ACC112 (cell line): ENCODE measurements at regions not wholly inside any gene's neighbourhood (a gene's known extent, or its start where the extent isn't known, plus 50 kb on each side); places are given as distances from the start of the nearest gene placed in this dataset.

ENCODE experiments used
- H2AFZ ChIP-seq: fragments of 200-600 bp; sonication (generic); one replicate; pipeline ENCODE4 v1.6.0; 2017; ENCODE audit warnings: antibody characterized with exemption, low read length; ENCODE audit not compliant: unreplicated experiment
- H3K27ac ChIP-seq: fragments of 200-600 bp; sonication (generic); 2 replicates; pipeline ENCODE4 v1.5.1; 2014; ENCODE audit warnings: low read depth, mild to moderate bottlenecking, antibody characterized with exemption, low read length, moderate library complexity
- H3K27me3 ChIP-seq: fragments of 200-600 bp; sonication (generic); 2 replicates; pipeline ENCODE4 v1.6.1; 2014; ENCODE audit warnings: mild to moderate bottlenecking, antibody characterized with exemption, low read length, moderate library complexity, mixed read lengths; ENCODE audit not compliant: insufficient read depth
- H3K36me3 ChIP-seq: fragments of 200-600 bp; sonication (generic); 2 replicates; pipeline ENCODE4 v1.6.1; 2016; ENCODE audit warnings: mild to moderate bottlenecking, antibody characterized with exemption, low read length, moderate library complexity, mixed read lengths; ENCODE audit not compliant: insufficient read depth
- H3K4me1 ChIP-seq: fragments of 200-600 bp; sonication (generic); one replicate; pipeline ENCODE4 v1.6.1; 2016; ENCODE audit warnings: low read length, mixed read lengths; ENCODE audit not compliant: insufficient read depth, unreplicated experiment, control insufficient read depth
- H3K4me3 ChIP-seq: fragments of 200-600 bp; sonication (generic); 2 replicates; pipeline ENCODE4 v1.5.1; 2014; ENCODE audit warnings: mild to moderate bottlenecking, low read depth, low read length
- H3K79me2 ChIP-seq: fragments of 200-600 bp; sonication (generic); one replicate; pipeline ENCODE4 v1.6.0; 2016; ENCODE audit warnings: low read length; ENCODE audit not compliant: control insufficient read depth, unreplicated experiment, insufficient read depth

- no peak overlapping the region for H3K4me3 ChIP-seq
- H3K27me3 ChIP-seq: no peaks in the 10 kb centered on the region
- H3K4me1 ChIP-seq: peaks cover 13% of the 10 kb centered on the region
- H2AFZ ChIP-seq: no peak overlapping the region
- no peaks in the 10 kb centered on the region for H3K79me2 ChIP-seq
- H3K27ac ChIP-seq: no peak overlapping the region
- no peaks in the 10 kb centered on the region for H3K36me3 ChIP-seq
These were observed 847.2 kb downstream of the TUSC7 start for GRCh38 chr3:117556646-117557407.

- Histone ChIP-seq H3K79me2 (no peaks in the 10 kb centered on the region), H3K4me3 (no peak overlapping the region), H2AFZ (no peak overlapping the region), H3K27ac (no peak overlapping the region), H3K36me3 (no peaks in the 10 kb centered on the region), H3K27me3 (no peaks in the 10 kb centered on the region), H3K4me1 (peaks cover 13% of the 10 kb centered on the region)
These were observed 848.0 kb downstream of the TUSC7 start for GRCh38 chr3:117557464-117558090.

GRCh38 chr3:117558681-117559080, 849.1 kb downstream of the TUSC7 start:
- no peaks in the 10 kb centered on the region for H3K27me3 ChIP-seq
- no peaks in the 10 kb centered on the region for H3K79me2 ChIP-seq
- no peak overlapping the region for H3K4me3 ChIP-seq
- peaks cover 5% of the 10 kb centered on the region for H3K4me1 ChIP-seq
- H3K27ac ChIP-seq: no peak overlapping the region
- no peak overlapping the region for H2AFZ ChIP-seq
- H3K36me3 ChIP-seq: no peaks in the 10 kb centered on the region

- Histone ChIP-seq H3K36me3 (no peaks in the 10 kb centered on the region), H3K4me3 (no peak overlapping the region), H3K27me3 (no peaks in the 10 kb centered on the region), H3K27ac (no peak overlapping the region), H2AFZ (no peak overlapping the region), H3K4me1 (no peaks in the 10 kb centered on the region), H3K79me2 (no peaks in the 10 kb centered on the region)
These were observed 852.4 kb downstream of the TUSC7 start for GRCh38 chr3:117562000-117562399.

- no peaks in the 10 kb centered on the region for H3K36me3 ChIP-seq
- no peak overlapping the region for H3K4me3 ChIP-seq
- H3K27me3 ChIP-seq: no peaks in the 10 kb centered on the region
- no peak overlapping the region for H2AFZ ChIP-seq
- H3K79me2 ChIP-seq: no peaks in the 10 kb centered on the region
- no peaks in the 10 kb centered on the region for H3K4me1 ChIP-seq
- no peak overlapping the region for H3K27ac ChIP-seq
These were observed 853.5 kb downstream of the TUSC7 start for GRCh38 chr3:117563063-117563462.

- H3K27me3 ChIP-seq: no peaks in the 10 kb centered on the region
- no peaks in the 10 kb centered on the region for H3K79me2 ChIP-seq
- H3K4me3 ChIP-seq: no peak overlapping the region
- H2AFZ ChIP-seq: no peak overlapping the region
- H3K36me3 ChIP-seq: no peaks in the 10 kb centered on the region
- H3K4me1 ChIP-seq: no peaks in the 10 kb centered on the region
- H3K27ac ChIP-seq: no peak overlapping the region
These were observed 856.2 kb downstream of the TUSC7 start for GRCh38 chr3:117565777-117566176.

- Histone ChIP-seq H3K4me3 (no peak overlapping the region), H3K36me3 (no peaks in the 10 kb centered on the region), H3K4me1 (no peaks in the 10 kb centered on the region), H3K27me3 (no peaks in the 10 kb centered on the region), H3K79me2 (no peaks in the 10 kb centered on the region), H2AFZ (no peak overlapping the region), H3K27ac (no peak overlapping the region)
These were observed 857.3 kb downstream of the TUSC7 start for GRCh38 chr3:117566926-117567325.

GRCh38 chr3:117567382-117567781, 857.8 kb downstream of the TUSC7 start:
- Histone ChIP-seq H3K4me3 (no peak overlapping the region), H3K4me1 (no peaks in the 10 kb centered on the region), H3K27ac (no peak overlapping the region), H3K79me2 (no peaks in the 10 kb centered on the region), H2AFZ (no peak overlapping the region), H3K27me3 (no peaks in the 10 kb centered on the region), H3K36me3 (no peaks in the 10 kb centered on the region)

- Histone ChIP-seq H3K79me2 (no peaks in the 10 kb centered on the region), H2AFZ (no peak overlapping the region), H3K27ac (no peak overlapping the region), H3K27me3 (no peaks in the 10 kb centered on the region), H3K4me3 (no peak overlapping the region), H3K4me1 (no peaks in the 10 kb centered on the region), H3K36me3 (no peaks in the 10 kb centered on the region)
These were observed 858.3 kb downstream of the TUSC7 start for GRCh38 chr3:117567906-117568305.

GRCh38 chr3:117572786-117573185, 863.2 kb downstream of the TUSC7 start:
- Histone ChIP-seq H3K4me1 (no peaks in the 10 kb centered on the region), H2AFZ (no peak overlapping the region), H3K27ac (no peak overlapping the region), H3K36me3 (no peaks in the 10 kb centered on the region), H3K27me3 (no peaks in the 10 kb centered on the region), H3K79me2 (no peaks in the 10 kb centered on the region), H3K4me3 (no peak overlapping the region)

- no peaks in the 10 kb centered on the region for H3K79me2 ChIP-seq
- no peaks in the 10 kb centered on the region; the same call in 1 of the 2 replicates for H3K27me3 ChIP-seq
- H3K27ac ChIP-seq: no peak overlapping the region
- no peak overlapping the region for H2AFZ ChIP-seq
- no peaks in the 10 kb centered on the region for H3K36me3 ChIP-seq
- no peak overlapping the region for H3K4me3 ChIP-seq
- no peaks in the 10 kb centered on the region for H3K4me1 ChIP-seq
These were observed 871.2 kb downstream of the TUSC7 start for GRCh38 chr3:117580806-117581205.
